ENCODE measurements at regions not wholly inside any gene's neighbourhood (a gene's known extent, or its start where the extent isn't known, plus 50 kb on each side); places are given as distances from the start of the nearest gene placed in this dataset.
A peak's percentile ranks its signal among the peaks of the same experiment; 100 is the strongest.

- H3K4me3 ChIP-seq (ENCODE audit: low read depth, low read length) = no peak overlapping the region
- no peaks in the 10 kb centered on the region for H3K27me3 ChIP-seq (ENCODE audit: control insufficient read depth, insufficient read depth, low read length)
- DNase-seq (ENCODE audit: low read depth in 4 of 6, low spot score in 6 of 6) = no peak
- no peak overlapping the region for H3K27ac ChIP-seq (ENCODE audit: low read depth, low read length)
- H3K4me1 ChIP-seq (ENCODE audit: control insufficient read depth, insufficient read depth, low read length) = peaks cover 3% of the 10 kb centered on the region
- no CpG with 5 or more reads among the region's 3 CpGs for WGBS (ENCODE audit: insufficient coverage)
- no peaks in the 10 kb centered on the region for H3K9me3 ChIP-seq (ENCODE audit: control insufficient read depth, insufficient read depth, low read length)
- no peaks in the 10 kb centered on the region for H3K36me3 ChIP-seq (ENCODE audit: control insufficient read depth, insufficient read depth, low read length)
These were observed 132.9 kb downstream of the ZNF621 start for GRCh38 chr3:40657623-40658022.

GRCh38 chr3:40658305-40658704 is 133.5 kb downstream of the ZNF621 start:
- Histone ChIP-seq H3K36me3 (ENCODE audit: control insufficient read depth, insufficient read depth, low read length) (no peaks in the 10 kb centered on the region), H3K27ac (ENCODE audit: low read depth, low read length) (no peak overlapping the region), H3K4me3 (ENCODE audit: low read depth, low read length) (no peak overlapping the region), H3K9me3 (ENCODE audit: control insufficient read depth, insufficient read depth, low read length) (no peaks in the 10 kb centered on the region), H3K4me1 (ENCODE audit: control insufficient read depth, insufficient read depth, low read length) (peaks cover 2% of the 10 kb centered on the region), H3K27me3 (ENCODE audit: control insufficient read depth, insufficient read depth, low read length) (no peaks in the 10 kb centered on the region)
- DNase-seq (ENCODE audit: low read depth in 4 of 6, low spot score in 6 of 6) = no peak
- no CpG with 5 or more reads among the region's 5 CpGs for WGBS (ENCODE audit: insufficient coverage)

- Histone ChIP-seq H3K27me3 (ENCODE audit: control insufficient read depth, insufficient read depth, low read length) (no peaks in the 10 kb centered on the region), H3K4me1 (ENCODE audit: control insufficient read depth, insufficient read depth, low read length) (peaks cover 7% of the 10 kb centered on the region), H3K36me3 (ENCODE audit: control insufficient read depth, insufficient read depth, low read length) (no peaks in the 10 kb centered on the region), H3K27ac (ENCODE audit: low read depth, low read length) (no peak overlapping the region), H3K4me3 (ENCODE audit: low read depth, low read length) (no peak overlapping the region), H3K9me3 (ENCODE audit: control insufficient read depth, insufficient read depth, low read length) (no peaks in the 10 kb centered on the region)
- no peak for DNase-seq (ENCODE audit: low read depth in 4 of 6, low spot score in 6 of 6)
- no CpG with 5 or more reads among the region's 1 CpG for WGBS (ENCODE audit: insufficient coverage)
These were observed 135.8 kb downstream of the ZNF621 start for GRCh38 chr3:40660554-40660953.

GRCh38 chr3:40661284-40661683 is 136.5 kb downstream of the ZNF621 start:
- no peak overlapping the region for H3K4me3 ChIP-seq (ENCODE audit: low read depth, low read length)

GRCh38 chr3:40663280-40663679 is 138.5 kb downstream of the ZNF621 start:
- Histone ChIP-seq H3K4me3 (ENCODE audit: low read depth, low read length) (no peak overlapping the region), H3K27me3 (ENCODE audit: control insufficient read depth, insufficient read depth, low read length) (no peaks in the 10 kb centered on the region), H3K36me3 (ENCODE audit: control insufficient read depth, insufficient read depth, low read length) (no peaks in the 10 kb centered on the region), H3K27ac (ENCODE audit: low read depth, low read length) (no peak overlapping the region), H3K9me3 (ENCODE audit: control insufficient read depth, insufficient read depth, low read length) (no peaks in the 10 kb centered on the region), H3K4me1 (ENCODE audit: control insufficient read depth, insufficient read depth, low read length) (peaks cover 7% of the 10 kb centered on the region)
- 67% methylated on average over 6 of the region's 6 CpGs for WGBS (ENCODE audit: insufficient coverage)
- peak in 1 of 6 donors; percentile 36 for DNase-seq (ENCODE audit: low read depth in 4 of 6, low spot score in 6 of 6)

More at GRCh38 chr3:40661284-40661683, 136.5 kb downstream of the ZNF621 start:
- no peak for DNase-seq (ENCODE audit: low read depth in 4 of 6, low spot score in 6 of 6)
- H3K27me3 ChIP-seq (ENCODE audit: control insufficient read depth, insufficient read depth, low read length) = no peaks in the 10 kb centered on the region
- no peaks in the 10 kb centered on the region for H3K36me3 ChIP-seq (ENCODE audit: control insufficient read depth, insufficient read depth, low read length)
- no peaks in the 10 kb centered on the region for H3K9me3 ChIP-seq (ENCODE audit: control insufficient read depth, insufficient read depth, low read length)
- peaks cover 7% of the 10 kb centered on the region for H3K4me1 ChIP-seq (ENCODE audit: control insufficient read depth, insufficient read depth, low read length)
- H3K27ac ChIP-seq (ENCODE audit: low read depth, low read length) = no peak overlapping the region
- no CpG with 5 or more reads among the region's 1 CpG for WGBS (ENCODE audit: insufficient coverage)

GRCh38 chr3:40669176-40669575 is 144.4 kb downstream of the ZNF621 start:
- Histone ChIP-seq H3K27ac (ENCODE audit: low read depth, low read length) (no peak overlapping the region), H3K9me3 (ENCODE audit: control insufficient read depth, insufficient read depth, low read length) (no peaks in the 10 kb centered on the region), H3K4me3 (ENCODE audit: low read depth, low read length) (no peak overlapping the region), H3K36me3 (ENCODE audit: control insufficient read depth, insufficient read depth, low read length) (no peaks in the 10 kb centered on the region), H3K27me3 (ENCODE audit: control insufficient read depth, insufficient read depth, low read length) (no peaks in the 10 kb centered on the region), H3K4me1 (ENCODE audit: control insufficient read depth, insufficient read depth, low read length) (peaks cover 3% of the 10 kb centered on the region)
- DNase-seq (ENCODE audit: low read depth in 4 of 6, low spot score in 6 of 6) = no peak
- WGBS (ENCODE audit: insufficient coverage) = 97% methylated on average over 3 of the region's 5 CpGs

- H3K4me3 ChIP-seq (ENCODE audit: low read depth, low read length) = no peak overlapping the region
- H3K4me1 ChIP-seq (ENCODE audit: control insufficient read depth, insufficient read depth, low read length) = no peaks in the 10 kb centered on the region
- H3K36me3 ChIP-seq (ENCODE audit: control insufficient read depth, insufficient read depth, low read length) = no peaks in the 10 kb centered on the region
- no CpG with 5 or more reads among the region's 1 CpG for WGBS (ENCODE audit: insufficient coverage)
- no peaks in the 10 kb centered on the region for H3K9me3 ChIP-seq (ENCODE audit: control insufficient read depth, insufficient read depth, low read length)
- no peak for DNase-seq (ENCODE audit: low read depth in 4 of 6, low spot score in 6 of 6)
- no peaks in the 10 kb centered on the region for H3K27me3 ChIP-seq (ENCODE audit: control insufficient read depth, insufficient read depth, low read length)
- H3K27ac ChIP-seq (ENCODE audit: low read depth, low read length) = no peak overlapping the region
These were observed 148.1 kb downstream of the ZNF621 start for GRCh38 chr3:40672861-40673260.

GRCh38 chr3:40677321-40677720 is 152.6 kb downstream of the ZNF621 start:
- Histone ChIP-seq H3K4me3 (ENCODE audit: low read depth, low read length) (no peak overlapping the region), H3K27ac (ENCODE audit: low read depth, low read length) (no peak overlapping the region), H3K4me1 (ENCODE audit: control insufficient read depth, insufficient read depth, low read length) (no peaks in the 10 kb centered on the region), H3K36me3 (ENCODE audit: control insufficient read depth, insufficient read depth, low read length) (no peaks in the 10 kb centered on the region), H3K9me3 (ENCODE audit: control insufficient read depth, insufficient read depth, low read length) (no peaks in the 10 kb centered on the region), H3K27me3 (ENCODE audit: control insufficient read depth, insufficient read depth, low read length) (no peaks in the 10 kb centered on the region)
- WGBS (ENCODE audit: insufficient coverage) = 20% methylated on average over 1 of the region's 3 CpGs
- DNase-seq (ENCODE audit: low read depth in 4 of 6, low spot score in 6 of 6) = no peak

- no peak overlapping the region for H3K27ac ChIP-seq (ENCODE audit: low read depth, low read length)
- no peaks in the 10 kb centered on the region for H3K27me3 ChIP-seq (ENCODE audit: control insufficient read depth, insufficient read depth, low read length)
- peak in 1 of 6 donors; percentile 26 for DNase-seq (ENCODE audit: low read depth in 4 of 6, low spot score in 6 of 6)
- WGBS (ENCODE audit: insufficient coverage) = 50% methylated on average over 2 of the region's 3 CpGs
- H3K36me3 ChIP-seq (ENCODE audit: control insufficient read depth, insufficient read depth, low read length) = no peaks in the 10 kb centered on the region
- no peak overlapping the region for H3K4me3 ChIP-seq (ENCODE audit: low read depth, low read length)
- no peaks in the 10 kb centered on the region for H3K9me3 ChIP-seq (ENCODE audit: control insufficient read depth, insufficient read depth, low read length)
- H3K4me1 ChIP-seq (ENCODE audit: control insufficient read depth, insufficient read depth, low read length) = no peaks in the 10 kb centered on the region
These were observed 153.0 kb downstream of the ZNF621 start for GRCh38 chr3:40677749-40678148.

GRCh38 chr3:40679290-40679689 is 154.5 kb downstream of the ZNF621 start:
- Histone ChIP-seq H3K9me3 (ENCODE audit: control insufficient read depth, insufficient read depth, low read length) (no peaks in the 10 kb centered on the region), H3K4me3 (ENCODE audit: low read depth, low read length) (no peak overlapping the region)
- no CpG with 5 or more reads among the region's 4 CpGs for WGBS (ENCODE audit: insufficient coverage)

More at GRCh38 chr3:40679290-40679689, 154.5 kb downstream of the ZNF621 start:
- H3K36me3 ChIP-seq (ENCODE audit: control insufficient read depth, insufficient read depth, low read length) = no peaks in the 10 kb centered on the region
- no peaks in the 10 kb centered on the region for H3K4me1 ChIP-seq (ENCODE audit: control insufficient read depth, insufficient read depth, low read length)
- H3K27ac ChIP-seq (ENCODE audit: low read depth, low read length) = no peak overlapping the region
- H3K27me3 ChIP-seq (ENCODE audit: control insufficient read depth, insufficient read depth, low read length) = no peaks in the 10 kb centered on the region
- DNase-seq (ENCODE audit: low read depth in 4 of 6, low spot score in 6 of 6) = no peak

Data from spinal cord (tissue), 9 donors.